Upper lobe of left lung (tissue), 4 donors: ENCODE measurements at regions not wholly inside any gene's neighbourhood (a gene's known extent, or its start where the extent isn't known, plus 50 kb on each side); places are given as distances from the start of the nearest gene placed in this dataset.

Experiments used
- EP300 ChIP-seq, 4 donors: sonication (generic); formaldehyde crosslinking; IDR thresholded peaks; one replicate each; pipeline ENCODE4 v1.5.1; 2017; ENCODE audit warnings: antibody characterized with exemption in 4 of 4, control low read depth in 2 of 4
- POLR2A ChIP-seq, 4 donors: fragments of 450-650 bp; IDR thresholded peaks; one replicate each; pipeline ENCODE4 v1.5.1; 2016 to 2017; ENCODE audit warnings: antibody characterized with exemption in 4 of 4, mild to moderate bottlenecking in 2 of 4
- TF ChIP-seq, protein P1 (sequence below), 6 experiments: fragments of 450-650 bp in 4 of 6; fragments of 200-600 bp in 2 of 6; sonication (generic) in 2 of 6; IDR thresholded peaks; one replicate each; pipeline ENCODE4 v1.5.1; 2016 to 2019; ENCODE audit warnings: antibody characterized with exemption in 6 of 6

DNA sequence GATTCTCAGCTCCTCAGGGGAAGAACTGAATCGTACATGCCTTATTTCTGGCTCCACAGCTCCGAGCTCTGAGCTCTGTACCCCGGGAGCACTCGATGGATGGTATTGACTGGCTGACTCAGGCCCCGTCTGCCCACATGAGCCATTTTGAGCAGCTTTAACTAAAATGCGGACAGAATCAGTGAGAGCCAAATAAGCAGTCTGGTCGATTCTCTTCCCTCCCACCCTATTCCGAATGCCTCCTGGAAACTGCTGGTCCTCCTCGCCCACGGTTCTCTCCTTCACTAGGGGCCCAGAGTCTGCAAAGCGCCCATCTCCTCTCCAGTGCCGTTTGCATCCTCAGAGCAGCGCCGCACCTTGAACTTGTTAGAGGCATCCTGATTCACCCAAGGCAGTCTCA lies 125.9 kb upstream of the IRF2BP2 start:
- TF ChIP-seq POLR2A (IDR thresholded peaks at IDR 0.05) (no peak), EP300 (IDR thresholded peaks at IDR 0.05) (no peak)
- TF ChIP-seq, protein P1, sequence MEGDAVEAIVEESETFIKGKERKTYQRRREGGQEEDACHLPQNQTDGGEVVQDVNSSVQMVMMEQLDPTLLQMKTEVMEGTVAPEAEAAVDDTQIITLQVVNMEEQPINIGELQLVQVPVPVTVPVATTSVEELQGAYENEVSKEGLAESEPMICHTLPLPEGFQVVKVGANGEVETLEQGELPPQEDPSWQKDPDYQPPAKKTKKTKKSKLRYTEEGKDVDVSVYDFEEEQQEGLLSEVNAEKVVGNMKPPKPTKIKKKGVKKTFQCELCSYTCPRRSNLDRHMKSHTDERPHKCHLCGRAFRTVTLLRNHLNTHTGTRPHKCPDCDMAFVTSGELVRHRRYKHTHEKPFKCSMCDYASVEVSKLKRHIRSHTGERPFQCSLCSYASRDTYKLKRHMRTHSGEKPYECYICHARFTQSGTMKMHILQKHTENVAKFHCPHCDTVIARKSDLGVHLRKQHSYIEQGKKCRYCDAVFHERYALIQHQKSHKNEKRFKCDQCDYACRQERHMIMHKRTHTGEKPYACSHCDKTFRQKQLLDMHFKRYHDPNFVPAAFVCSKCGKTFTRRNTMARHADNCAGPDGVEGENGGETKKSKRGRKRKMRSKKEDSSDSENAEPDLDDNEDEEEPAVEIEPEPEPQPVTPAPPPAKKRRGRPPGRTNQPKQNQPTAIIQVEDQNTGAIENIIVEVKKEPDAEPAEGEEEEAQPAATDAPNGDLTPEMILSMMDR (IDR thresholded peaks at IDR 0.05), result no peak
